ENCODE measurements at regions not wholly inside any gene's neighbourhood (a gene's known extent, or its start where the extent isn't known, plus 50 kb on each side); places are given as distances from the start of the nearest gene placed in this dataset.

DNA sequence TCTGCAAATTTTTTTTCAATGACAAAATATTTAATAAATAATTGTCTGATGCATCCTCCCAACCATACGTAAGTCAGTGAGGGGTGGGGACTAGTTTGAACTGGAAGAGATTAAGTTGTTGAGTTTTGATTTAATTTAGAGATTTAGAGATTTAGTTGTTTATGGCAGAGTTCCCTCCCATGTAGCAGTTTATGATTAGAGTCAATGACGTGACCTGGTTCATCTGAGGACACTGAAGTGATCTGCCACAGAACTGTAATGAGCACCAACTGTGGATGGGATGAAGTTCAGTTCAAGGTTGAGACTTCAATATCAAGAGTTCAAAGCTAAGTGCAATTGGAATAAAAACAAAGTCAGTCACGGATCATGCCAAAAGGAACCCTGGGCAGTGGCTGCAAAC is 609.3 kb downstream of the NOVA1 start:
- no peak for DNase-seq (ENCODE audit: low spot score)

DNA sequence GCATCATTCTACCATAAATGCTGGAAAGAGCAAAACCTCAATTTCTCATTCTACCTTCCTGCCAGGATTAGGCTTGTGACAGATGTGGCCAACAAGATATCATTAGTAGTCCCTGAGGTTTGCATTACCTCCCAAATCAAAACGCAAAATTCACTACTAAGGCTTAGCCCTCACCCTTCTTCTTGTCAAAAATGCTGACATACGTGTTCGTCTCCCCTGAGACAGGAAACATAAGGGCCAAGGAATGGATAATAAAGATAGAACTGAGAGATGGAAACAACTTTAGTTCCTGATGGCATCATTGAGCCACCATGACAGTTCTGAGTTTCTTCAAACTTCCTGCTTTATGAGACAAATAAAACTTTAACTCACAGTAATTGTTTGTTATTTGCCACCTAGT is 642.1 kb downstream of the NOVA1 start:
- DNase-seq (ENCODE audit: low spot score), result no peak

DNA sequence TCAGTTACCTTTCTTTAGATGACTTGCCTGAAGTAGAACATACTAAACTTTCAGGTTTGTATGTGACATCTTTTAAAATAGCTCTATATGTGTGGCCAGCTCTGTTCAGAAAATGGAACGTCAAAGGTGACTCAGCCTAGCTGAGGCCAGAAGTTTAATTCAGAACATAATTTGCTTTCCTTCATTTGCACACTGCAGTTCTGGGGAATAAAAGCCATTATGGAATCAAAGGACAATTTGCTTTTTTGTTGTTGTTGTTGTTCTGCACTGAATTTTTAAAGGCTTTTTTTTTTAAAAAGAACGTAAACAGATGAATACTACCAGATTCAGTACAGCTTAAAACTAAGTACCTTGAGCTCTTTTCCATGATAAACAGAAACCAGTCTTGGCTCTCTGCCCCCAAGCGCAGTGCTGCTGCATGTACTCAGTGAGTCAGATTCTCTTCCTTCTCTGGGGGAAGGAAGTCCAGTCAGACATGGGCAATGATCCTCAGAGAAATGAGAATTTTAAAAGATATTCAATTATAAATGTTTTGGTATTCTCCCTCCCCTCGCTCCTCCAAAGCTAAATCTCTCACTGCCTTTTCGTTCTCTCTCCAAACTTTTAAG is 644.2 kb downstream of the NOVA1 start:
- peak; percentile 3 for DNase-seq (ENCODE audit: low spot score)

DNA sequence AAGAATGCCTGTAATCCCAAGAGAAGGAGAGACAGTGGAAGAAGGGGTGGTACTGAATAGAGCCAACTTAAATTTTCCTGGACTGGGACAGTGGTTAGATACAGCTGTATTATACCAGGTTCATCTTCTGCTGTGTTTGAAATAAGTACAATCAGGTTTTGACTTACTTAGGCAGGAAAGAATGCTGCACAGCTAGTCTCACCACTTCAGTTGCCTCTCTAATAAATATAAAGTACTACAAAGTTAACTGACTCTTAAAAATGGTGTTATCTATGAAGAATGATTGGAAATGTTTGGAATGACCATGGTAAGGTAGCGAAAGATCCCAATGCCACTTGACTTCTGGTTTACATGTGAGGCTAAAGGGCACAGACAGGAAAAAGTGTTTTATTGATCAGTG is 652.1 kb downstream of the NOVA1 start:
- DNase-seq (ENCODE audit: low spot score), result no peak

DNA sequence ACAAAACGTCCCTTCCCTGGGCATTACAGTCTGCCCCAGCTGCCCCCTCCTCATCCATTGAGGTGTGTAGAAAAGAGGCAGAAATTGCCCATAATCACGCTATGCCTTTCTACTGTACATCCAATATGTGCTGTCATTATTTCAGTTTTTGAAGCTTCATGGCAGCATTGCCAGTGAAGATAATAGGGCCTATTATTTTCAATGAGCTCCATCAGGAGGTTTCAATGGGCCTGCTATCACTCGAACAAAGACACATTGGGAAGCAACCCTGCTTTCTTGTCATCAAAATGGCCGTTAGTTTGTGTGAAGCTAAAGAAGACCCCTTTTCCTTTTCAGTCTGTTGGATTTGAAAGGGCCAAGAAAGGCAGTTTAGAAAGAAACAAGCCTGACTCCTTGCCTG is 653.8 kb downstream of the NOVA1 start:
- DNase-seq (ENCODE audit: low spot score), result no peak

DNA sequence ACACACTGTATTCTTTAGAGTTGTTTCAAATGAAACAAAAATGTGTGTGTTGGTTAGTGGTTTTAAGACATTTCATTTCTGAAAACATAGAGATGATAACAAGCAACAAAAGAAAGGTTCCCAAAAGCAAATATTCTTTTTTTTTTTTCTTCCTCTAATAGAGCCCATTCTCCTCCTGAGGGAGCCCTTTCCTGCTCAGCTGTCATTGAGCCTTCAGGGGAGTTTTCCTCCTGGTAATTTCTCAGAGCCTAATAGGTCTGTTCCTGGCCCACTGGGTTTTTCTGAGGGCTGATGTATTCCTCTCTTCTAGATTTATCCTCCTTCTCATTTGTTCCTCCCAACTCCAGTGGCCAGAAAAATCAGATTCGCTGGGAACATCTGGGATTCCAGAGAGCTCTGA is 654.5 kb downstream of the NOVA1 start:
- no peak for DNase-seq (ENCODE audit: low spot score)

DNA sequence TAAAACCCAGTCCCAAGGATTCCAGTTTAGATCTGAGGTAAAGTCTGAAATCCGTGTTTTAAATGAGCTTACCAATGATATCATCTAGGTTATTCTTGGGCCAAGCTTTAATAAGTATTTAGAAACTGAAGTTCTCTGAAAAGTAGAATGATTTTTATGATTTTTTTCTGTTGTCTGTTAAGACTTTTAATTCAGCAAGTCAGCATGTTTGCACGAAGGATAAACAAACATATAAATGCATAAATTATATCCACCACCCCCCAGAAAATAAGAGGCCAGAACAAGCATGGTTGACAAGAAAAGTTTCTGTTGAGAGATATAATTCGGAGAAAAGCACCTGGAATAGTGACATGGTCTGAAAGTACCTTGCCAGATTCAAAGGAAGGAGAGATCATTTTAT is 655.7 kb downstream of the NOVA1 start:
- DNase-seq (ENCODE audit: low spot score), result no peak

DNA sequence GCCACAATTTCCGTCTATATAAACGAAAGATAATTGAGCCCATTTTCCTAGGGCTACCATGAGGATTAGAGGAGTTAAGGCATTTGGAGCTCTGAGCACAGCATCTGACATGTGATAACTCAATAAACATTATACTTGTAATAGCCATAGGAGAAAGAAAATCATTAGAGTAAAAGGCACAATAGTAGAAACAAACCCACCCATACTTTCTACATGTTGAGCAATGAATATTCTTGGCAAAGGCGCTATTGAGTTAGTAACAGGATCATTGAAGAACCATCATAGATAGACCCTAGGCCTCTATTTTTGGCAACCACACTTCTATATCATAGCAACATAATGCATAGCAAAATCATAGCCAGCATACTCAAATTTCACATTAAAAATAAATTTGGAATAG is 664.1 kb downstream of the NOVA1 start:
- no peak for DNase-seq (ENCODE audit: low spot score)

DNA sequence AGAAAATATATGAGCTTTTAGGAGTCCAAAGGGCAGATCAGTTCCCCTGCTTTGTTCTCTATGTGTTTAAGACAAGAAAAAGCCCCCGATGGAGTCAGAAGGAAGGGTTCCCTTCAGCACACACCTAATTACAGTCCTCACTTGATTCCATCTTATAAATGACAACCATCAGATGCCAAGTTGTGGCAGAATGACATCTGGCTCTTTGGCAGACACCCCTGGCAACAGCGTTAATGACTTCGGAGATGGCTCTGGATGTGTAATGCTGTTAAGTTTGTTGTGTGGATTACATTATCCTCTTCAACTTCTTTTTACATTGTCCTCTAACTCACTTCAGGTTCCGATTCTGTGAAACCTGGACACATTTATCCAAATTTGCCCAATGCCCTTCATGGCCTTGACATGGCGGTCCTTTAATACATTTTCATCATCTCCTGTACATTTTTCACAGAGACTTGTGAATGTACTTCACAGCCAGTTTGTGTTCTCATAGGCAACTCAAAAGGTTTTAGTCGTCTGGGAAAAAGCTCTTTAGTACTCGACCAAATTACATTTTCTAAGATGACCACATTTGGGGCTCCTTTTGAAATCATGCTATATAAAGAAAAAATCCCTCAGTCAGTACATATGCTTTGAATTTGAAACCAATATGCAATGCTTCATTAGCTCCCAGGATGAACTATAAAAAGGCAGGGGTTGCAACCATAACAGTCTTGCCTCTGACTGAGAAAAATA is 667.8 kb downstream of the NOVA1 start:
- no peak for DNase-seq (ENCODE audit: low spot score)

DNA sequence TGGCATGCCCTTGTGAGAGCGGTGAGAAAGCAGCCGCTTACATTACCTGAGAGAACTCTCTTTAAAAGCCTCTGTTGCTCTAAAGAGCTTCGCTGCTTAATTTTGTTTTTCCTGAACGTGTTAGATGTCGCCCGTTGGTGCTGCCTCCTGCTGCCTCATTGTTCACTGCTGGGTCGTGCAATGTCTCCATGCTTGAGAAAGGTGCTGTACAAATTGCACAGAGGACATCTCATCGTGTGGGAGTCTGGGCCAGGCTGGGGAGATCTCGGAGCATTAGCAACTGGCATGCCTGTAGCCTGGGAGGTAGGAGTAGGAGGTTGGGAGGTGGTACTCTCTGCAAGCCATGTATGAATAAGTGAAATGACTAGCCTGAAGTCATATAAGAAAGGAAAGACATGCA is 686.0 kb downstream of the NOVA1 start:
- no peak for DNase-seq (ENCODE audit: low spot score)

DNA sequence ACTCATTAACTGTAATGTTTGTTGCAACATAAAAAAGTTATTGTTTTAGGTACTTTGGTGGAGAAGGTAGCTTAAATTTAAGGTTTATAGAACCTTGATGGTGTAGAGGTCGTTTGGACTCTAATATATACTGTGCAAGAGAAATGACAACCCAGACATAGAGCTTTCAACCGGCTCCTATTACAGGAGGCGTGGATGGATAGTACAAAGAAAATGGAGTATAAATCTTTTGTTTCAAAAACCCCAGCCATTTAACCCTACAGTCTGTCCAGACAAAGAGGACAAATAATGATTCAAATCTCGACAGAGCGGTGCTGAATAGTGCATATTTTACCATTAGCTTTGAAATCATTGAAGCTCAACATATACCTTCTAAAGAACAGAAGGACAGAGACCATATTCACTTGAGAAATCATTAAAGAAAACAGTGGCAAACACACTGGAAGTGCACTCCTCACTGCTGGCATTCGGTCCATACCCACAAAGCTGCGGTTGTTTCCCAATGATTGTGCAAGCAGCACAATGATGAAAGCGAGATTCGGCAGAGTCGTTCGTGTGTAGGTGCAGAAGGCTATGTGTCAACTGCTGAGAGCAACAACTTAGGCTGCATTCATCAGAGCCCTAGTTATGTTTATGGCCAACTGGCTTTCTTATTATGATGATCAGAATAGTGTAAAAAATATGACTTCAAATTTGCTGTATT is 688.6 kb downstream of the NOVA1 start:
- no peak for DNase-seq (ENCODE audit: low spot score)

DNA sequence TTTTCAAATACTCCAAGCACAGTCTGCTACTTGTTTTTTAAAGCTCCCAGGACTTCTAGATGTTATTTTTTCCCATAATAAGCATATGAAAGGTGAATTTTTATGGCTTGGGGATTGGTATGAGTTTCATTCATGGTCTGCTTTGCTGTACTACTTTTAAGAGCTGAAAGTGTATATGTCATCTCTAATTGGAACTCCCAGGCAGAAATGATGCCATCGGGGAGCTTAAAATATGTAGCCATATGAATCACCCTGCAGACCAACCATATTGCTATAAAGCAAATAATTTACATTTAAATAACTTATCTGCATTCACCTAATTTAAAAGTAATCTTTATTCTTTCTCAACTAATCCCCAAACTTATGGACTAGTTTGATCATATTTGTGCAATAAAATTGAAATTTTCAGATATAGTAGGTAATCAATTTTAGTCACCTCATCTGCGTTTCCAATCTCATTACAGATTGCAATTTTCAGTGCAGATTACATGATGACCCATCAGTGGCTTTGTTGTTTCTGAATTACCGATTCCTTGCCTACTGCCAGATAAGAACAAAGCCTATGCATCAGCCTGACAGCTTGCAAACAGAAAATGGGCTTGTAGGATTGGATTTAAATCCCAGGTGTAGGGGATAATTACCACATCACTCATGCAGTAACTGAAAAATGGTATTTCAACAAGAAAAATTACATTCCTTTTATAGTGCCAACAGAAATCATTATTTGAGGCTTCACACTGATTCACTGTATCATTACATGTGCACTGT is 689.4 kb downstream of the NOVA1 start:
- DNase-seq (ENCODE audit: low spot score), result no peak

DNA sequence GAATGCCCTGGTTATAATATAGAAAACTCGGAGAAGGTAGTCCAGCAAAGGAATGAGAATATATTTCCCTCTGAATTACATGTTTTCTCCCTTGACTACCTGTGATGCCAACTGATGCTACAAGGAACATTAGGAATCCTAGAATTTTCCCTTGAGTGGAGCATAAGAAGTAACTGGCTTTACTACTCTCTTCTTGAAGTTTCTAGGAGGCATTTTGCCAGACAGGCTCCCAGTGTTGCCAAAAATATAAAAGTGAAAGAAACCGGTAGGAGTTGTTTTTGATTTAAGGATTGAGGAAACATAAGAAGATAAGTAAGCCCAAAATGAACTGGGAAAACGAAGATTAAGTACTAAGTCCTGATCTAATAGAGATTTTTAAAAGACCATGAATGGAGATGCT is 693.4 kb downstream of the NOVA1 start:
- DNase-seq (ENCODE audit: low spot score), result no peak

DNA sequence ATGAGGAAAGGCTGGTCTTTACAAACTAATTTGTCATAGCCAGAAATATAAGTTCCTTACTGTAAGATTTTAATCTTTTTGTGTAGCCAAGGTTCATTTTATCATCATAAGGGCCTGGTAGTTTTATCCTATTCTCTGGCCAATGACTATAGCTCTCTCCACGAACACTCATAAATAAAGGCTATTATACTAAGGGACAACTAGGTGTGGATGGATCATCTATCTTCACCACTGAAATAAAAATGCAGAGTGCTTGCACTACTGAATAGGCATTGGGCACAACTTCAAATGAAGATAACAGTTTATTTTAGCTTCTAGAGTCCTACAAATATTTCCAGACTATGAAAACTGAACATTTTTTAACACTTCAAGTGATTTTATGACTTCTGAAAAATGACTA is 698.6 kb downstream of the NOVA1 start:
- no peak for DNase-seq (ENCODE audit: low spot score)

DNA sequence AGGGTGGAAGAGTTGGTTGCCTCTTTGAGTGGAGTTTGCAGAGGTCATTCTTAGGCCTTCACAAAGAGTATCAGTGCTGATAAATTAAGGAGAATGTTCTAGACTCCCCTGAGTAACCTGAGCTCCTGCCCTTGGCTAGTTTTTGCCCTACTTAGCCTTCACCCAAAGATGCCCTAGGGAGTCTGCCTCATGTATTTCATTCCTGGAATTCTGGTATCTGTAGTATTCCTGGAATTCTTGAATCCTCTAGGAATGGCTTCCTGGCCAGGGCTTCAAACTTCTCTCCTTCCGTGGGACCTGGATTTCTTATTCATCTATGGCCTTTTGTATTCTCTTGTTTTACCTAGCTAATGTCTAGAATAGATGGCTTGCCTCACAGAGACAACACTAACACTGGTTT is 701.1 kb downstream of the NOVA1 start:
- DNase-seq (ENCODE audit: low spot score), result no peak

DNA sequence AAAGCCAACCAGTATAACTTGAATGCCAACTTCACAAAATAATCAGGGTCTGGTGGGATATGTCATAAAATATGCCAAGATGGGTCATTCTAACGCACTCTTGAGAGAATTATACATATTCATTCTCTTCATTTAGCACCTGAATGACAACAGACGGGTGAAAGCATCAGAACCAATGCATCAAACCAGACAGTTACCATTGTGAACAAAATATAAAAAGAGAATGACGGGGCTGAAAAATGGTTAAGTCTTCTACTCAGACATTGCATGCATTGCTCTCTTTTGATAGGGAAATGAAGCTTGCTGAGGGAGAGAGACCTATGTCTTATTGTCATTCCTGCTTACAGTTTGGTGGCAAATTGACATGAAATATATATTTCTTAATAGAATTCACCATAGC is 702.1 kb downstream of the NOVA1 start:
- DNase-seq (ENCODE audit: low spot score), result no peak

DNA sequence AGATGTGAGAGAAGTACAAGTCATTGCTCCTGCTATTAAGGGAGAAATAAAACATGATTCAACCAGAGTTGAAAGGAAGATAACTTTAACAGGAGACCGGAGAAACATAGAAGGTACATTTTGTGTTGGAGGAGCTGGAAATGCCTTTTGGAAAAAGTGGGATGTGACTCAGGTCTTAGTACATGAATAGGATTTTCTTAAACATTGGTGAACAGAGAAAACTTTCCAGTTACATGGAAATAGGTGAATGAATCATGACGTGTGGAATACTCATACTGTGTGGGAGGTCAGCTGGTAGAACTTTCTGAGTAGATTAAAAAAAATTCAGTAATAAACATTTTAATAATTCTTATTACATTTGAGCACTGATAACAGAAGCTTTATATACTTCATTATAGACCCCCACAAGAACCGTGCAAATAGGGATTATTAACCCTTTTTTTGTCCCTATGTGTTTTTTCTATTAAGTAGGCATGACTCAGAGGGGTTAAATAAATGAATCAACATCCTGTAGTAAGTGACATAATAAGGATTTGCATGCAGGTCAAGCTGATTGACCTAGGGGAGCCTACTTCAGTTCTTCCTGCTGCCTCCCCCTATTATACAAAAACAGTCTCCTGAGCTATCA is 710.5 kb downstream of the NOVA1 start:
- DNase-seq (ENCODE audit: low spot score), result peak; percentile 41

DNA sequence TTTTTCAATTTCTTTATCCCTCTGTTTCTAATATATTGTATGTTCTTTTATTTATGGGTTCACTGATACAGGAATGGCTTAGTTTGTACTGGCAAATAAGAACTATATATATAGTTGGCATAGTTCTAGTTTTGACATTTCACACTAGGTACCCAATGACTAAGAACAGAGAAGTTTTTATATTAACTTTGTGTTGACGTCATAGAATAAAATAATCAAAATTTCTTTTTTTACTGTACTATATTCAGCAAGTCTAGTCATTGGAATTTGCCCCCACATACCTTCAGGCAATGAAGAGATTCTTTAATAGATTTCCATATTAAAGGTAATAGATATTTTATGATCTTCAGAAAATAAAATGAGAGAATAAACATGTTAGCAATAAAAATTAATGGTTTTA is 713.2 kb downstream of the NOVA1 start:
- DNase-seq (ENCODE audit: low spot score), result no peak

DNA sequence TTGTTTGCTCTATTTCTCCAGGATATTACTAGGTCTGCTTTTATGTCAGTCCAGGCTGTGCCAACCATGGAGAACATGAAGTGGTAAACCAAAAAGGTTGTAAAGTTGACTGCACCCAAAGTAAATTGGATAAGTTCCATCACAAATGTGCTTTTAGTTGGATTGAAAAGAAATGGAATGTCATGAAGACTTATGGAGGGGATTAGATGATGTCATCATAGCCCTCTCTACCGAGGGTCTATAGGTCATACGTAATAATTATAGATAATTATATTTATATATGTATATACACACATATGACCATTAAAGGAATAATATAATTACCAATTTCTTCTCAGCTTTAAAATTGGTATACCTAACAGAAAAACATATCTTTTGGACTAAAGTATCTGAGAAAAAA is 714.9 kb downstream of the NOVA1 start:
- DNase-seq (ENCODE audit: low spot score), result no peak

DNA sequence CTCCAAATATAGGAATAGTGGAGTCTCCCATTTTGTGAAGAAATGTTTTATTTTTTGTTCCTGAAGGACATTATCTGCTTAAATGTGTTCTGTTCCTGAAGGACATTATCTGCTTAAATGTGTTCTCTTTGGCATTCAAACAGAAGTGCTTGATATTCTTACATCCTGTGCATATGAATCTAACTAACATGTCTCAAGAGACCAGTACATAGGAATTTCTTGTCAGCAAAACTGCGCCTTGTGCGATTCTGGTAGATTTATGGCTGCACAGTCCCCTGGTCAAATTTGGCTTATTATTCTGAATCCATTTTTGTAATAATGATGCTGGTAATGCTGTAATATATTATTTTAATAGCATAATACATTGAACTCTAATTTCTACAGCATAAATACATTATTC is 722.4 kb downstream of the NOVA1 start:
- DNase-seq (ENCODE audit: low spot score), result no peak

DNA sequence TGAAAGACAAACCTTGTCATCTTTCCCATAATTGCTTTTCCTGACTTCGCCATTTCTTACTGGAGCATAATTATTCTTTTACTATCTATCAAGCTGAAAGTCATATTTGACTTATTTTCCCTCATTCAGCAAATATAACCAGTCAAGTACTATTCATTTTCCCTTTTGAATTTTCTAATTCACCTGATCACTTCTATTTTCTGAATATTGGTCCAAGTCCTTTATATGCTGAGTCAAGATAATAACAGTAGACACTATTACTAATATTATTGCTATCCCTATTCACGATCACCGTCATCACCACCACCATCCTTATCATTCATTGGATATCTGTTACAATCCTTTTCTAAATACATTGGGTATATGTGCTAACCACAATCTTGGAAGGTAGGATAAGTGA is 728.0 kb downstream of the NOVA1 start:
- DNase-seq (ENCODE audit: low spot score), result no peak
